GM18909 (cell line): ENCODE measurements at regions not wholly inside any gene's neighbourhood (a gene's known extent, or its start where the extent isn't known, plus 50 kb on each side); places are given as distances from the start of the nearest gene placed in this dataset.

Experiments used
- ATAC-seq: cut with Tn5 transposase; IDR thresholded peaks from one replicate; pipeline ENCODE4 v1.9.1; 2021; ENCODE audit warnings: mild to moderate bottlenecking; ENCODE audit not compliant: unreplicated experiment, poor library complexity

GRCh38 chr11:13868710-13869397, 93.7 kb upstream of the SPON1 start:
- no peak for ATAC-seq

DNA sequence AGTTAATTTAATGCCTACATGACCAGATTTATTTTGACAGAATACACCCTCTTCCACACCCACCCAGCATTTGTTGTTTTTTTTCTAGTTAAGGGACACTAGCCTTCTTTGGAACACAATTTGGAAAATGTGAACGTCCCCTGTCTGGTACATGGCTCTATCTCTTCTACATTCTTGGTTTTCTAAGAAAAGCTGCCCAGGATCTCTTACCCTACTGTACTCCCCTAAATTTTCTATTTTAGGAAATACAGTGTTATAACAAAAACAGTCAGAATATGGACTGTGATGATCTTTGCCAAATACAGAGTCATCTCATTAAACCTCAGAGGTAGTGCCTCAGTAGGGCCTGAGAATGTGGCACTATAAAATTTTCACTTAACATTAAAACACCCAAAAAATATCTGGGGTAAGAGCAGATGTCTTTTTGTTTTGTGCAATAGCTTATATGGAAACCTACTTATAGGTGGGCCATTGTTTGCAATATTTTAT, 93.1 kb upstream of the SPON1 start:
- no peak for ATAC-seq

DNA sequence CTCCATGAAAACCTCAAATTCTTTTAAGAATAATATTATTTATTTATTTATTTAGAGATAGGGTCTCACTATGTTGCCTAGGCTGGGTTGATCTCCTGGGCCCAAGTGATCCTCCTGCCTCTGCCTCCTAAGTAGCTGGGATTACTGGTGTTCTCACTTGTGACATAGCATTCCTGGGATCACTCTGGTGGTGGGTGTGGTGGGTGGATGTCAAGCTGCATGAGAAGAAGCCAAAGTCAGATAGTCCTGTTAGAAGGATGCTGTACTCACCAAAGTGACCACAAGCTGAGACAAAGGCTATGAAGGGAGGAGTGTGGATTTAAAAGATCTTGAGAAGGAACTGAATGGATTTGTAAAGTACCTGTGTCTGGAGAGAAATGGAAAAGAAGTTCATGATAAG, 87.9 kb upstream of the SPON1 start:
- no peak for ATAC-seq

DNA sequence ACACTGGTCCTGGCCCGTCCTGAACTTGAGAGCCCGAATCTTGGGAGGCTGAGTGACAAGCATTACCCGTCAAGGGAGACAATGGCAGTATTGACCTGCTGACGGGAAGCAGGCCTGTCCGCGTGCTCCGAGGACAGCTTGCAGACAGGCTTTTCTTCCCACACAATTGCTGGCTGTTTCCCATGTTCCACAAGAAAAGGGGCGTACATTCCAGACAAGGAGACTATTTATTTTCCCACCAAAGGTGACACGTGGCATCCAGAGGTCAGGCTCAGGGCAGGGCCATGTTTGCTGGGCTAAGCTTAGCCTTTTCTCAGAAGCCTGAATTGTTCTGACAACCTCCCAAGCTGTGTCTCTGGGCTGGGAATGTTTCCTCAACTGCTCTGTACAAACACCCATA, 86.9 kb upstream of the SPON1 start:
- ATAC-seq: no peak

DNA sequence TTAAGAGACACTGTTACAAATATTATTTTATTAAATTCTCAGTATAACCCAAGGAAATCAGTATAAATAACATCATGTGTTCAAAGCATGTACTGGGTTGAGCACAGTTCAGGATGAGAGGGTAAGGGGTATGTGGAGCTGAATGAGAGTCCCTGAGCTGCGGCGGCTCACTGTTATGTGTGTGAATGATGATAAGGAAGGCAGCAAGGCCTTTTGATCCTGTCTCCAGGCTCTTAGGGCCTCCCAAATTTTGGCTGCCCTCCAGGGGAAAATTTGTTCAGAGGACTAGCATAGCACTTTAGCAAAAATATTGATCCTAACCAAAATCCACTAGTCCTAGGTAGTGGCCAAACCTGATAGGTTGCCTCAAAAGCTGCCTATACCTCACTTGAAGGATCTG, 86.1 kb upstream of the SPON1 start:
- no peak for ATAC-seq

- ATAC-seq: no peak
Measured at GRCh38 chr11:13878077-13878476, 84.4 kb upstream of the SPON1 start.

GRCh38 chr11:13880634-13881033, 81.9 kb upstream of the SPON1 start:
- no peak for ATAC-seq

- no peak for ATAC-seq
Measured at GRCh38 chr11:13881226-13881905, 81.2 kb upstream of the SPON1 start.

DNA sequence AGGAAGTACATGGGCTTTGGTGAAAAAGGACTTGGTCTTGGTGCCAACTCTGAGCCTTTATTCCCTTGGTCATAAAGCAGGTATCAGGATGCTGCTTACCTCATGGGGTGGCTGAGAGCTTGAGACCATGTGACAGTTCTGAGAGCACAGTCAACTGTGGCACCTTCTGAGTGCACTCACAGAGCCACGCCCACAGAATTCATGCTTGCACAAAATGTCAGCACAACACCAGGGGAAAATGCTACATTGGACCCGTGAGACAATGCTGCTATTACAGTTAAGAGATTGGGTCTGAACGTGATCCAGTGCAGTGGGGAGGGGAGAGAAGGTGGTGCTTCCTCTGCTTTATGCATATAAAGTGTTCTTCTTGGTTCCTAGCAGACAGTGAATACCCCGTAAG, 79.5 kb upstream of the SPON1 start:
- ATAC-seq: no peak

DNA sequence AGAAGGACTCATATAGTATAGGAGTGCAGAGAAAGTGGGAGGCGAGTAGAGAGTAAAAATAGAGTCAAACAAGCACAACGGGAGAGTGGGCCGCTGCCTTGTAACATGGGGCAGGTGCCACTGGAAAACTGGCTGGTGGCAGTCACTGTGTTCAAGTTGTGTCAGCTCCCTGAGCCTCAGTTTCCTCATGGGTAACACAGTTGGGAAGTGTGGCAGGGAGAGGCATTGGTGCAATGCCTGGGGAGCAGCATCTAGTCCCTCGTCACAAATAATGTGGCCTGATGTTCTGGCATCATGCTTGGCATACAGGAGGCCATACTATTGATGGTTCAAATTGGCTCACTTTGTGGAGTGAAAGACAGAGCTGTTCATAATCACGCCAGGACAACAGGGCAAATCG, 78.9 kb upstream of the SPON1 start:
- ATAC-seq: no peak

DNA sequence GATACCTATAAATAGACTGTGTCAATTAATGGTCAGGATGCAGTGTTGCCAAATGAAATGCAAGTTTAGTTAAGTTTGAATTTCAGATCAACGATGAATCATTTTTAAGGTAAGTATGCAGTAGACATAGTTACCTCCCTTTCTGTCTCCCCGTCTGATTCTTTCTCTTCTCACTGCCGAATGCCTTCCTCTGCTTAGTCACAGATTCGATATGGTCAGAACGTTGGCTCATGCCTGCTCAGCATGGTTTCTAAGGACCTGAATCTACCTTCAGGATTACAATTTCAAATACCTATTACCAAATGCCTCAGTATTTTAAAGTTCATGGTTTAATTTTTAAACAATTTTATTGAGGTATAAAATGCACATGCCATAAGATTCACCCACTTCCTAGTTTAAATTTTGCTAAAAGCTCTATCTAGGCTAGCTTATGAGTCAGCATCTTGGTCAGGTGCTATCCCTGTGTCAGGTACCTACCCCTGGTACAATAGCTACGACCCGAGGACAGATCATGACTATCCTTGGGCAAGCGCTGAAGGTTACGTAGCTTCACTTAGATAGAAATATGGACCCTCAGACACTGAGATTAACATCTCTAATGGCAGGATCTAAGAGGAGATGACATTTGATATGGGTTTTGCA, 78.2 kb upstream of the SPON1 start:
- ATAC-seq: no peak

GRCh38 chr11:13885083-13885482, 77.4 kb upstream of the SPON1 start:
- no peak for ATAC-seq

GRCh38 chr11:13889552-13890249, 72.8 kb upstream of the SPON1 start:
- ATAC-seq: no peak

DNA sequence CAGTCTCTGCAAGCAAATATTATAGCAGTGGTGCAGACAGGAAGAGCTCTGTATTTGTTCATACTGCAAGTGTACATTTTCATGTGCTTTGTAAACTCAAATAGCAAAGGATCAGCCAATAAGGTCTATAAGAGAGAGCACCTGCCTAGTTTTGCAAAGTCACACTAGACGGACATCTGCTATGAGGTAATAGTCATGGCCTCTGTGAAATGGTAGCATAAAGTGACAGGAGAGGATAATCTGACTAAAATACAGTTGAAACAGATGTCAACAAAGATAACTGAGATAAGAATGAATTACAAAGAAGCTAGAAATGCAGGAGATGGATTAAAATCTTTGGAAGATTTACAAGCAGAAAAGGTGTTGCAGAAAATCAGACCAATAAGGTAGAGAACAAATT, 70.6 kb upstream of the SPON1 start:
- ATAC-seq: no peak

- ATAC-seq: no peak
Measured at GRCh38 chr11:13896175-13896980, 66.1 kb upstream of the SPON1 start.

DNA sequence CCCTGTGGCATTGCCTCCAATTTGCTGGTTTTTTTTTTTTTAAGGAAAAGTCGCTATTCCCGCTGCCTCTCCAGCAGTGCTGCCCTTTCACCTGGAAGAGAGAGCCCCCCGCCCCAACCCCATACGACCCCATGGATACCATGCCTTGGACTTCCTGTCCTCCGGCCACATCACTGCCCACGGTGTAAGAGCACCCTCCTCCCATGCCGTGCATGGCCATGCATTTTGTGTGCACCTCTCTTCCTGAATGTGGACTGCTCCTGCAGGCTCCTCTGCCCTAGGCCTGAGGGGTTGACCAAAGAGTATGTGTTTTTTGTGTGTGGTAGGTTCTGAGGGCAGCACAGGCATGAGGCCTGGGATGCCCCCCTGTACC, 65.6 kb upstream of the SPON1 start:
- ATAC-seq: no peak

- ATAC-seq: no peak
Measured at GRCh38 chr11:13897646-13898276, 64.8 kb upstream of the SPON1 start.

DNA sequence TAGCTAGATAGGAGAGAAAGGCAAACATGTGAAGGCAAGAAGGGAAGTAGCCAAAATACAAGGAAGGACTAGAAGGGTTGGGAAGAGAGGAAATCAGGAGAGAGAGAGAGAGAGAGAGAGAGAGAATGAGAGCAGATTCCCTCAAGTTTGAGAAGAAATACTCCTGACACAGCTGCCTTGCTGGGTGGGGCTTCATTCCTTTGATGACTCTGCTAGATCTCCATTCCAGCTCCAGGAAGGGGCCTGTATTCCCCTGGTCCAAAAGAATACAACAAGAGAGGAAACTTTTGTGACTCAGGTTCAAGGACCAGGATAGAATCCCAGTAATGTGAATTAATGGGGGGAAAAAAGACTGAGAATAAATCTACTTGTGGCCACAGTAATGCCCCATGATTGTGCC, 62.9 kb upstream of the SPON1 start:
- ATAC-seq: no peak

GRCh38 chr11:13902523-13902922, 60.0 kb upstream of the SPON1 start:
- no peak for ATAC-seq
